H1 (cell line): ENCODE measurements at regions not wholly inside any gene's neighbourhood (a gene's known extent, or its start where the extent isn't known, plus 50 kb on each side); places are given as distances from the start of the nearest gene placed in this dataset.

Experiments
- CTCF ChIA-PET: fragments of 300-600 bp; sonication (Branson Sonifier 250); formaldehyde crosslinking; loops from one replicate; lab custom pipeline; 2021; ENCODE audit not compliant: partially characterized antibody; lab: Charles Lee
- POLR2A ChIA-PET: fragments of 300-600 bp; sonication (Branson Sonifier 250); formaldehyde crosslinking; loops from one replicate; lab custom pipeline; 2021; ENCODE audit warnings: inconsistent platforms; ENCODE audit not compliant: partially characterized antibody; lab: Charles Lee
- DNase-seq, 2 experiments: peaks; one replicate each; pipeline versions ENCODE4 v3.0.0 to v3.0.0-alpha.2; 2010 to 2022; ENCODE audit warnings: low spot score in 2 of 2, low read depth in 1 of 2, mixed read lengths in 1 of 2
- FAIRE-seq: peaks from 2 replicates; lab custom pipeline; 2011; peaks lifted over from hg19 to GRCh38; lab: Jason Lieb, UNC
- H2AFZ ChIP-seq: 2 replicates; pipeline ENCODE4 v1.8.1; 2012; ENCODE audit warnings: low read length, inconsistent platforms
- H2AK5ac ChIP-seq: 2 replicates; pipeline ENCODE4 v1.6.1; 2013; ENCODE audit warnings: low read depth, low read length
- H2BK120ac ChIP-seq: replicated peaks from 2 replicates; pipeline ENCODE3; 2013; ENCODE audit warnings: low read depth, low read length, inconsistent platforms
- H2BK12ac ChIP-seq: 2 replicates; pipeline ENCODE4 v1.6.1; 2013; ENCODE audit warnings: low read depth, low read length
- H2BK15ac ChIP-seq: 2 replicates; pipeline ENCODE4 v1.6.1; 2013; ENCODE audit warnings: low read length
- H2BK20ac ChIP-seq: 2 replicates; pipeline ENCODE4 v1.6.1; 2013; ENCODE audit warnings: low read length
- H2BK5ac ChIP-seq: 2 replicates; pipeline ENCODE4 v1.6.1; 2013; ENCODE audit warnings: low read depth, low read length
- H3K14ac ChIP-seq: 2 replicates; pipeline ENCODE4 v1.6.1; 2013; ENCODE audit warnings: inconsistent platforms; ENCODE audit not compliant: insufficient read length
- H3K18ac ChIP-seq: 2 replicates; pipeline ENCODE4 v1.6.1; 2013; ENCODE audit warnings: low read length; ENCODE audit errors: extremely low read depth
- H3K23ac ChIP-seq: 2 replicates; pipeline ENCODE4 v1.6.1; 2013; ENCODE audit warnings: inconsistent platforms; ENCODE audit not compliant: insufficient read length
- H3K23me2 ChIP-seq: 2 replicates; pipeline ENCODE4 v1.6.1; 2013; ENCODE audit warnings: low read depth, low read length
- H3K27ac ChIP-seq: 2 replicates; pipeline ENCODE4 v1.6.1; 2011; ENCODE audit warnings: low read depth, low read length, inconsistent platforms
- H3K27me3 ChIP-seq, 4 experiments: replicated peaks in 1 of 4; 1 replicate in 1 of 4; 2 replicates in 3 of 4; pipeline versions ENCODE4 v1.6.1 to v1.8.1; 2011 to 2013; ENCODE audit warnings: low read length in 3 of 4, mild to moderate bottlenecking in 3 of 4, inconsistent platforms in 2 of 4, mixed read lengths in 2 of 4, moderate library complexity in 1 of 4; ENCODE audit not compliant: control insufficient read depth in 3 of 4, insufficient read depth in 3 of 4; ENCODE audit errors: extremely low read depth in 1 of 4
- H3K36me3 ChIP-seq, 4 experiments: 2 replicates each; pipeline versions ENCODE4 v1.6.1 to v1.8.1; 2011 to 2013; ENCODE audit warnings: mild to moderate bottlenecking in 4 of 4, low read length in 3 of 4, moderate library complexity in 2 of 4, control low read depth in 1 of 4, inconsistent platforms in 1 of 4; ENCODE audit not compliant: insufficient read depth in 4 of 4, control insufficient read depth in 2 of 4
- H3K4ac ChIP-seq: replicated peaks from 2 replicates; pipeline ENCODE3; 2013; ENCODE audit warnings: low read length, low read depth, mixed read lengths, inconsistent platforms; ENCODE audit not compliant: insufficient read length
- H3K4me1 ChIP-seq, 4 experiments: replicated peaks in 1 of 4; 1 replicate in 1 of 4; 2 replicates in 3 of 4; pipeline versions ENCODE4 v1.6.1 to v1.8.1; 2011 to 2013; ENCODE audit warnings: low read length in 3 of 4, inconsistent platforms in 2 of 4, mixed read lengths in 1 of 4; ENCODE audit not compliant: insufficient read depth in 4 of 4, control insufficient read depth in 3 of 4
- H3K4me2 ChIP-seq, 2 experiments: 2 replicates each; pipeline versions ENCODE4 v1.6.1 to v1.8.1; 2011 to 2013; ENCODE audit warnings: low read depth in 2 of 2, low read length in 2 of 2, control low read depth in 1 of 2, inconsistent platforms in 1 of 2, mild to moderate bottlenecking in 1 of 2; ENCODE audit not compliant: insufficient read depth in 1 of 2
- H3K4me3 ChIP-seq, 4 experiments: fragments of 200-600, 300-600 bp in 1 of 4; sonication (generic), shearing (Covaris generic), sonication (Bioruptor Twin) in 1 of 4; 2 replicates each; pipeline versions ENCODE4 v1.5.1 to v1.8.1; 2011 to 2016; ENCODE audit warnings: low read length in 4 of 4, low read depth in 3 of 4, control low read depth in 2 of 4, inconsistent platforms in 2 of 4, mild to moderate bottlenecking in 2 of 4, mixed read lengths in 1 of 4, moderate library complexity in 1 of 4; ENCODE audit not compliant: insufficient read depth in 2 of 4; ENCODE audit errors: extremely low read depth in 1 of 4
- H3K56ac ChIP-seq: replicated peaks from 2 replicates; pipeline ENCODE3; 2013; ENCODE audit warnings: low read depth, mild to moderate bottlenecking, mixed read lengths, low read length, inconsistent platforms; ENCODE audit not compliant: insufficient read length
- H3K79me1 ChIP-seq: 2 replicates; pipeline ENCODE4 v1.6.1; 2013; ENCODE audit warnings: low read depth, low read length, control low read depth
- H3K79me2 ChIP-seq, 2 experiments: 2 replicates each; pipeline versions ENCODE4 v1.6.1 to v1.8.1; 2012 to 2013; ENCODE audit warnings: low read length in 2 of 2, mild to moderate bottlenecking in 2 of 2, inconsistent platforms in 1 of 2; ENCODE audit not compliant: insufficient read depth in 2 of 2, control insufficient read depth in 1 of 2
- H3K9ac ChIP-seq, 4 experiments: replicated peaks in 1 of 4; 1 replicate in 1 of 4; 2 replicates in 3 of 4; pipeline versions ENCODE4 v1.6.1 to v1.8.1; 2011 to 2013; ENCODE audit warnings: low read depth in 3 of 4, low read length in 3 of 4, control low read depth in 2 of 4, mild to moderate bottlenecking in 2 of 4, moderate library complexity in 2 of 4, inconsistent platforms in 1 of 4; ENCODE audit errors: extremely low read depth in 1 of 4
- H3K9me3 ChIP-seq, 2 experiments: 2 replicates each; pipeline versions ENCODE4 v1.6.1 to v1.8.1; 2012 to 2013; ENCODE audit warnings: mild to moderate bottlenecking in 2 of 2, moderate library complexity in 2 of 2, control low read depth in 1 of 2, inconsistent platforms in 1 of 2, low read depth in 1 of 2, low read length in 1 of 2, mixed read lengths in 1 of 2; ENCODE audit not compliant: insufficient read depth in 2 of 2
- H4K20me1 ChIP-seq, 2 experiments: replicated peaks in 1 of 2; 2 replicates each; pipeline versions ENCODE3 to v1.8.1; 2011 to 2013; ENCODE audit warnings: inconsistent platforms in 2 of 2, low read length in 2 of 2, mild to moderate bottlenecking in 1 of 2; ENCODE audit not compliant: insufficient read depth in 2 of 2, control insufficient read depth in 1 of 2
- H4K5ac ChIP-seq: 2 replicates; pipeline ENCODE4 v1.6.1; 2013; ENCODE audit warnings: low read length, low read depth, mixed read lengths, inconsistent platforms; ENCODE audit not compliant: insufficient read length
- H4K8ac ChIP-seq: 2 replicates; pipeline ENCODE4 v1.8.0; 2013; ENCODE audit warnings: mild to moderate bottlenecking, moderate library complexity, low read length, inconsistent platforms; ENCODE audit not compliant: insufficient read depth; ENCODE audit errors: extremely low read depth
- H4K91ac ChIP-seq: replicated peaks from 2 replicates; pipeline ENCODE3; 2013; ENCODE audit warnings: low read length, mixed read lengths, inconsistent platforms; ENCODE audit not compliant: insufficient read length
- WGBS, 2 experiments: shearing (Covaris generic) in 1 of 2; methylation state at CpG; one replicate each; pipeline versions ENCODE4 v1.1.6 to v1.1.7; 2013 to 2015; ENCODE audit warnings: low lambda C conversion rate in 2 of 2, mixed read lengths in 2 of 2, inconsistent platforms in 1 of 2, low coverage in 1 of 2, missing lambda C conversion rate in 1 of 2; ENCODE audit not compliant: insufficient replicate concordance in 2 of 2, insufficient coverage in 1 of 2, insufficient read length in 1 of 2; ENCODE audit errors: extremely low coverage in 1 of 2, missing lambda C conversion rate in 1 of 2; 5-methylcytosine and 5-hydroxymethylcytosine counted together

DNA sequence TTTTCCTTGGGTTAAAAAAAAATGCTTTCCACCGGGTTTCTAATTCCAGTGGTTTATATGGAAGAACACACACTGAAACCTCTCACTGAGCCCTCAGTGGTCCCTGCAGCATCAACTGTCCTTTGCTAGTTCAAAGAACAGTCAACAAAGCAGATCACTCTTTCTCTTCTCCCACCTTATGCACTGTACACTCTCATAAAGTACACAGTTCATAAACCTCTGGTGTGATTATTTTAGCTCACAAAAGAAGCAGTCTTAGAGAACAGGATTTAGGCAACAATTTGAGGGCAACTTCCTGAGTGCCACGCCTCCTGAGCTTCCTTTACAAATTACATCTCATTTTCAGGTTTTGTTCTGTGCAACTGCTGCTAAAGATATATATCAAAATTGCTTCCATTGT, 728.4 kb upstream of the GOLIM4 start:
- CTCF ChIA-PET, result interaction anchor here (1.6 to 2.4 kb wide), 2 partner anchors 16 to 23 kb away, joined by 3 to 6 read pairs; no protein-coding TSS in a partner anchor
- H2BK5ac ChIP-seq, result no peak overlapping the region
- WGBS, 2 experiments, result 97% methylated on average over 2 of the region's 2 CpGs; no CpG with 5 or more reads in 1 of the 2 experiments

More for the DNA sequence above, 728.4 kb upstream of the GOLIM4 start:
- H3K23me2 ChIP-seq, result no peaks in the 10 kb centered on the region
- H3K4ac ChIP-seq, result no peak overlapping the region
- no peak overlapping the region for H3K4me3 ChIP-seq
- H3K9ac ChIP-seq, result no peak overlapping the region
- H3K56ac ChIP-seq, result no peak overlapping the region
- H3K79me1 ChIP-seq, result no peaks in the 10 kb centered on the region
- no peak overlapping the region for H4K8ac ChIP-seq
- POLR2A ChIA-PET, result no interaction called here
- no peak overlapping the region for H3K14ac ChIP-seq
- H2BK120ac ChIP-seq, result no peak overlapping the region
- no peak overlapping the region for H4K5ac ChIP-seq
- H2BK20ac ChIP-seq, result peak overlapping the region; percentile 38; the same call in 1 of the 2 replicates
- H4K91ac ChIP-seq, result no peak overlapping the region
- H3K23ac ChIP-seq, result no peak overlapping the region
- DNase-seq, result no peak
- no peaks in the 10 kb centered on the region for H3K9me3 ChIP-seq
- H3K27me3 ChIP-seq, result no peaks in the 10 kb centered on the region
- no peak overlapping the region for H2AFZ ChIP-seq
- H2AK5ac ChIP-seq, result no peak overlapping the region
- no peak overlapping the region for H3K4me2 ChIP-seq
- no peaks in the 10 kb centered on the region for H4K20me1 ChIP-seq
- peaks cover 0 to 9% (median 4%) of the 10 kb centered on the region in 4 experiments; a peak in 3 of 7 replicates for H3K4me1 ChIP-seq
- no peak overlapping the region for H2BK15ac ChIP-seq
- no peaks in the 10 kb centered on the region for H3K36me3 ChIP-seq
- no peak overlapping the region for H3K27ac ChIP-seq
- no peak overlapping the region for H2BK12ac ChIP-seq
- H3K79me2 ChIP-seq, result no peaks in the 10 kb centered on the region
- FAIRE-seq, result no peak
- H3K18ac ChIP-seq, result no peak overlapping the region
